ENCODE measurements at regions not wholly inside any gene's neighbourhood (a gene's known extent, or its start where the extent isn't known, plus 50 kb on each side); places are given as distances from the start of the nearest gene placed in this dataset.

DNA sequence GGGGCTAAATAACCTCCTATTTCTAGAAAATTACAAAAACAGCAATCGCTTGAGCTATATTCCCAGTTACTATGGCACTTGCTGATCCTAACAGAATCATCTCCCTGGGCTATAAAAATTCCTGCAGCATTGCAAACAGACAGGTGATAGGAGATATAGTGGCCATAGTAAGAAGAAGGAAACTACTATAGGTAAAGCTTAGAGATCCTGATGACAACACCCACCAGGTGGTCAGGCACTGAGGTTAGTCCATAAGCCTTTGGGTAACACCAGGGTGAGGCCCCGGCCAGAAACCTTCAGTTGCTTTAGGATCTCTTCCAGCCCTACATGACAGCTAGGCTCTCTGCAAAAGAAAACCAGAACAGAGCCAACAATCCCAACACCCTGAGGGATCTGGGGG, 197.9 kb upstream of the PPP1R2C start:
- TF ChIP-seq SUZ12 (IDR thresholded peaks at IDR 0.05; ENCODE audit: extremely low read depth, insufficient read depth, insufficient read length) (no peak), YY1 (IDR thresholded peaks at IDR 0.05; ENCODE audit: insufficient read depth, insufficient read length) (no peak)

All from NT2/D1 (cell line).